MCF 10A (cell line): ENCODE measurements at regions not wholly inside any gene's neighbourhood (a gene's known extent, or its start where the extent isn't known, plus 50 kb on each side); places are given as distances from the start of the nearest gene placed in this dataset.

Experiments used
- BruUV-seq: library from RNA; stranded (reverse); fragments of 400-500 nt; replicated peaks from 2 replicates; lab custom pipeline; 2021; lab: Mats Ljungman, UMichigan
- CTCF ChIA-PET: fragments of 300-600 bp; sonication (Branson Sonifier 250); formaldehyde crosslinking; extraction: SDS; loops from one replicate; lab custom pipeline; 2021; ENCODE audit warnings: antibody characterized with exemption, inconsistent platforms; lab: Yijun Ruan, JAX
- POLR2A ChIA-PET: fragments of 300-600, 350-650 bp; sonication (Branson Sonifier 250); formaldehyde crosslinking; extraction: SDS; loops from one replicate; lab custom pipeline; 2020; ENCODE audit warnings: antibody characterized with exemption, inconsistent platforms; lab: Yijun Ruan, JAX
- DNase-seq: peaks from one replicate; pipeline ENCODE4 v3.0.0-alpha.2; 2018; ENCODE audit not compliant: unreplicated experiment
- H3K27ac Mint-ChIP-seq: one replicate; pipeline ENCODE4 v1.8.0; 2022; ENCODE audit warnings: mild to moderate bottlenecking, low read depth, mixed read lengths; ENCODE audit not compliant: unreplicated experiment
- H3K27me3 Mint-ChIP-seq: one replicate; pipeline ENCODE4 v1.8.0; 2022; ENCODE audit warnings: mixed read lengths; ENCODE audit not compliant: insufficient read depth, unreplicated experiment
- H3K36me3 Mint-ChIP-seq: one replicate; pipeline ENCODE4 v1.8.0; 2022; ENCODE audit warnings: mild to moderate bottlenecking, moderate library complexity, mixed read lengths; ENCODE audit not compliant: insufficient read depth, unreplicated experiment
- H3K4me1 Mint-ChIP-seq: one replicate; pipeline ENCODE4 v1.8.0; 2022; ENCODE audit warnings: mixed read lengths; ENCODE audit not compliant: insufficient read depth, unreplicated experiment
- H3K4me3 Mint-ChIP-seq: one replicate; pipeline ENCODE4 v1.8.0; 2022; ENCODE audit warnings: mild to moderate bottlenecking, moderate library complexity, mixed read lengths; ENCODE audit not compliant: unreplicated experiment
- H3K9me3 Mint-ChIP-seq: one replicate; pipeline ENCODE4 v1.8.0; 2022; ENCODE audit warnings: mixed read lengths; ENCODE audit not compliant: unreplicated experiment
- intact Hi-C: fragments of 100-400 bp; cut with micrococcal nuclease; formaldehyde crosslinking; loops from 2 replicates; pipeline ENCODE4 v1.14.1; 2022
- TF ChIP-seq, protein P1 (sequence below): fragments of 200-600 bp; IDR thresholded peaks from one replicate; pipeline ENCODE4 v1.8.0; 2022; ENCODE audit warnings: antibody characterized with exemption, mild to moderate bottlenecking; ENCODE audit not compliant: unreplicated experiment

DNA sequence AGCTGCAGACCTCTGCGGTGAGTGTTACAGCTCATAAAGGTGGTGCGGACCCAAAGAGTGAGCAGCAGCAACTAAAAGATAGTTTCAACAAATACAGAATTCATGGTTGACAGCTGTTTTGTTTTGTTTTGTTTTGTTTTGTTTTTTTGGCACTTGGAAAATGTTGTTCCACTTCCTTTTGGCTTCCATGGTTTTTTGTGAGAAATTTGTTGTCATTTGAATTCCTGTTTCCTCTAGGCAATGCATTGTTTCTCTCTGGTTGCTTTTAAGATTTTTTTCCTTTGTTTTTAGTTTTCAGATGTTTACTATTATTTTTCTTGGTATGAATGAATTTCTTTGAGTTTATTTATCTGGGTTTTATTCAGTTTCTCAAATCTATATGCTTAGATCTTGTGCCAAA is 229.4 kb downstream of the MID1IP1 start:
- no TSS peak for BruUV-seq
- POLR2A ChIA-PET: no interaction called here

DNA sequence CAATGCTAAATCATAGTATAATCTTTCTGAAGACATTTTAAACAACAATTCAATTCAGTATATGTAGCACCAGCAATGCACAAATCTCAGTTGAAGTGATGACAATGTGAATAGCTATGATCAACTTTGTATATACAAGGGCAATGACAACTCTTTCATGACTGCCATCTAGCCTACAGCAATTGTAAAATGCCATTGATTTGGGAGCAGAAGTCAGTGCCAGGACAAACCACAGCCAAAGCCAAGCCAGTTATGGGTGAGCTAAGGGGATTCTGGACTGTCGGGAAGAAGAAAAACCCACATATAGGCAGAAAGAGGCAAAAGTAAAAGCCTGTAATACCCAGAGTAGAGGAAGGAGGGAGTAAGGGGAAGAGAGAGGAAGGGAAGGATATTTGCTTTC is 238.6 kb downstream of the MID1IP1 start:
- H3K4me3 Mint-ChIP-seq: no peak overlapping the region
- BruUV-seq: no TSS peak
- intact Hi-C loops: no loop called here

More for the DNA sequence above, 229.4 kb downstream of the MID1IP1 start:
- no peaks in the 10 kb centered on the region for H3K4me1 Mint-ChIP-seq
- peaks cover 17% of the 10 kb centered on the region for H3K9me3 Mint-ChIP-seq
- no peaks in the 10 kb centered on the region for H3K27me3 Mint-ChIP-seq
- TF ChIP-seq, protein P1, sequence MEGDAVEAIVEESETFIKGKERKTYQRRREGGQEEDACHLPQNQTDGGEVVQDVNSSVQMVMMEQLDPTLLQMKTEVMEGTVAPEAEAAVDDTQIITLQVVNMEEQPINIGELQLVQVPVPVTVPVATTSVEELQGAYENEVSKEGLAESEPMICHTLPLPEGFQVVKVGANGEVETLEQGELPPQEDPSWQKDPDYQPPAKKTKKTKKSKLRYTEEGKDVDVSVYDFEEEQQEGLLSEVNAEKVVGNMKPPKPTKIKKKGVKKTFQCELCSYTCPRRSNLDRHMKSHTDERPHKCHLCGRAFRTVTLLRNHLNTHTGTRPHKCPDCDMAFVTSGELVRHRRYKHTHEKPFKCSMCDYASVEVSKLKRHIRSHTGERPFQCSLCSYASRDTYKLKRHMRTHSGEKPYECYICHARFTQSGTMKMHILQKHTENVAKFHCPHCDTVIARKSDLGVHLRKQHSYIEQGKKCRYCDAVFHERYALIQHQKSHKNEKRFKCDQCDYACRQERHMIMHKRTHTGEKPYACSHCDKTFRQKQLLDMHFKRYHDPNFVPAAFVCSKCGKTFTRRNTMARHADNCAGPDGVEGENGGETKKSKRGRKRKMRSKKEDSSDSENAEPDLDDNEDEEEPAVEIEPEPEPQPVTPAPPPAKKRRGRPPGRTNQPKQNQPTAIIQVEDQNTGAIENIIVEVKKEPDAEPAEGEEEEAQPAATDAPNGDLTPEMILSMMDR: no peak
- intact Hi-C loops: no loop called here
- no peak overlapping the region for H3K4me3 Mint-ChIP-seq
- CTCF ChIA-PET: interaction anchor here (0.9 kb wide), 1 partner anchor 10 kb away, joined by 3 read pairs; no protein-coding TSS in a partner anchor
- no peak for DNase-seq
- no peaks in the 10 kb centered on the region for H3K36me3 Mint-ChIP-seq
- no peak overlapping the region for H3K27ac Mint-ChIP-seq

DNA sequence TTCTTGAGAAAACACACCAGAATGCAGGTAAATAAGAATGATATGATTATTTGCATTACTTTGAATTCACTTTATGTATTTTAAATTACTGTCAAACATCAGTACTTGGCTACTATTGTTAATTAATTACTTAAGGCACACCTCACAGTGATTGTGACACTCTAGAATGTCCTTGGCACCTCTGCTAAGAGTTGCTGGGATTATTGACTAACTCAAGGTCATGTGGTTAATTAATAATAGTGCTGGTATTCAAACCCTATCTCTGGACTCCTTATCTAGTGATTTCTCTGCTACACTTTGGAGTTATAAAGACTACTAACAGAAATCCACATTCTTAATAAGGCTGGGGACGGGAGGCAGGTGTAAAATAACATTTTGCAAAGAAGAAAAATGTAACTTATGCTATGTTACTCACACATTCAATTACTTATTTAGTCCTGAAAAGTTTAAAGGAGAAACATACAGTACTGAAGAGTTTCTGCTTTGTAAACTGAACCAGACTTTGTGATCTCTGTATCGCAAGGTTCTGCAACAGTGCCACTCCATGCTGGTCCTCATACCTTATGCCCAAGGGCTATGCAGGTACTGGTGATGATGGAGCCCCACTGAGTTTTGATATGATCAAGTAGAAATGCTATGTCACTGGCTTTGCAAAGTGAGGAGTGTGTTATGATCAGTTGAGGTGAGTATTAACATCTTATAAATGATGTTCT is 242.7 kb downstream of the MID1IP1 start:
- Mint-ChIP-seq H3K4me3 (no peak overlapping the region), H3K27me3 (peaks cover 15% of the 10 kb centered on the region), H3K4me1 (no peaks in the 10 kb centered on the region), H3K9me3 (no peaks in the 10 kb centered on the region), H3K27ac (no peak overlapping the region), H3K36me3 (no peaks in the 10 kb centered on the region)
- TF ChIP-seq, protein P1: no peak
- POLR2A ChIA-PET: no interaction called here
- no TSS peak for BruUV-seq
- intact Hi-C loops: no loop called here
- CTCF ChIA-PET: no interaction called here
- no peak for DNase-seq

More for the DNA sequence above, 238.6 kb downstream of the MID1IP1 start:
- TF ChIP-seq, protein P1: no peak
- no peak for DNase-seq
- Mint-ChIP-seq H3K27ac (no peak overlapping the region), H3K4me1 (no peaks in the 10 kb centered on the region), H3K9me3 (no peaks in the 10 kb centered on the region), H3K36me3 (no peaks in the 10 kb centered on the region), H3K27me3 (peaks cover 38% of the 10 kb centered on the region)
- CTCF ChIA-PET: interaction anchor here (0.9 kb wide), 1 partner anchor 10 kb away, joined by 3 read pairs; no protein-coding TSS in a partner anchor
- POLR2A ChIA-PET: interaction anchor here (0.6 to 1.2 kb wide), 2 partner anchors 11 to 629 kb away, joined by 3 read pairs; no protein-coding TSS in a partner anchor

DNA sequence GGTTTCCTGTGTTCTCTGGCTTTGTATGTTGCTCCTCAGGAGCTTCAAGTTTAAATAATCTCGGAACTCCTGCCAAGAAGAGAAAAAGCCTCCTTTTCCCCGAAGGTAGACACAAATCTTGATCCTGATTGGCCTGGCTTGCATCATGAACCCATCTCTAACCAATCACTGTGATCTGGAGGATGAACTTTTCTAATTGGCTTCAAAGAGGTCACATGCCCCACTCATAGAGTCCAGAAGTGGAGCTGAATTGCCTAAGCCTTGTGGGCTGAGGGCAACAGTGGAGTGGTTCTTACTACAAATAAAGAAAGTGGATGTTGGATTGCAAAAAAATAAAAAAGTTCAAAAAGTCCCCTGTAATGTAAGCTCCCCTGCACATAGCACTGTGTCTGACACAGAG is 245.9 kb downstream of the MID1IP1 start:
- CTCF ChIA-PET: interaction anchor here (0.7 to 0.9 kb wide), 2 partner anchors 13 to 279 kb away, joined by 3 to 4 read pairs; no protein-coding TSS in a partner anchor
- Mint-ChIP-seq H3K27me3 (peaks cover 11% of the 10 kb centered on the region), H3K36me3 (no peaks in the 10 kb centered on the region), H3K4me3 (no peak overlapping the region), H3K9me3 (no peaks in the 10 kb centered on the region), H3K4me1 (no peaks in the 10 kb centered on the region), H3K27ac (no peak overlapping the region)
- DNase-seq: no peak
- POLR2A ChIA-PET: no interaction called here
- TF ChIP-seq, protein P1: no peak
- BruUV-seq: no TSS peak
- intact Hi-C loops: no loop called here
